Esophagus squamous epithelium (tissue), 5 donors: ENCODE measurements at regions not wholly inside any gene's neighbourhood (a gene's known extent, or its start where the extent isn't known, plus 50 kb on each side); places are given as distances from the start of the nearest gene placed in this dataset.
"Not testable (repeated sequence)": the region's sequence is repeated elsewhere in the genome, so short reads cannot be mapped to it uniquely, and the experiment has no call there.

ENCODE experiments used
- DNase-seq: peaks from one replicate; lab custom pipeline; 2025; lab: John Stamatoyannopoulos, UW
- H3K27ac ChIP-seq, 4 donors: fragments of 200-600 bp; sonication (generic); one replicate each; pipeline ENCODE4 v1.5.1; 2016 to 2019; ENCODE audit warnings: mild to moderate bottlenecking in 1 of 4
- H3K27me3 ChIP-seq, 4 donors: fragments of 200-600 bp; sonication (generic); 1 replicate in 3 of 4; 2 replicates in 1 of 4; pipeline versions ENCODE4 v1.5.1 to v1.6.0; 2017 to 2021; ENCODE audit warnings: antibody characterized with exemption in 1 of 4
- H3K36me3 ChIP-seq, 3 donors: fragments of 200-600 bp; sonication (generic); one replicate each; pipeline ENCODE4 v1.5.1; 2016 to 2019
- H3K4me1 ChIP-seq, 3 donors: fragments of 200-600 bp; sonication (generic); one replicate each; pipeline ENCODE4 v1.5.1; 2017 to 2019
- H3K4me3 ChIP-seq, 4 donors: fragments of 200-600 bp; sonication (generic); 1 replicate in 3 of 4; 2 replicates in 1 of 4; pipeline ENCODE4 v1.5.1; 2016 to 2019; ENCODE audit warnings: mild to moderate bottlenecking in 2 of 4, moderate library complexity in 1 of 4
- H3K9me3 ChIP-seq, 3 donors: fragments of 200-600 bp; sonication (generic); one replicate each; pipeline ENCODE4 v1.5.1; 2016 to 2019
- CTCF ChIP-seq, 6 experiments: fragments of 450-650 bp in 4 of 6; fragments of 200-600 bp in 2 of 6; sonication (generic) in 2 of 6; IDR thresholded peaks; one replicate each; pipeline ENCODE4 v1.5.1; 2016 to 2019; ENCODE audit warnings: antibody characterized with exemption in 6 of 6, mild to moderate bottlenecking in 4 of 6, moderate library complexity in 4 of 6
- POLR2A ChIP-seq, 4 donors: fragments of 450-650 bp; IDR thresholded peaks; one replicate each; pipeline ENCODE4 v1.6.1; 2017; ENCODE audit warnings: antibody characterized with exemption in 4 of 4, mild to moderate bottlenecking in 4 of 4, moderate library complexity in 3 of 4
- WGBS, 2 donors: methylation state at CpG; one replicate each; pipeline ENCODE4 v1.1.5; 2018; 5-methylcytosine and 5-hydroxymethylcytosine counted together
- intact Hi-C: fragments of 100-400 bp; cut with DNase I; formaldehyde crosslinking; loops from one replicate; pipeline ENCODE4 v1.15.0; 2022
- donor health status: DM: yes; HTN: yes; CAD: no.

DNA sequence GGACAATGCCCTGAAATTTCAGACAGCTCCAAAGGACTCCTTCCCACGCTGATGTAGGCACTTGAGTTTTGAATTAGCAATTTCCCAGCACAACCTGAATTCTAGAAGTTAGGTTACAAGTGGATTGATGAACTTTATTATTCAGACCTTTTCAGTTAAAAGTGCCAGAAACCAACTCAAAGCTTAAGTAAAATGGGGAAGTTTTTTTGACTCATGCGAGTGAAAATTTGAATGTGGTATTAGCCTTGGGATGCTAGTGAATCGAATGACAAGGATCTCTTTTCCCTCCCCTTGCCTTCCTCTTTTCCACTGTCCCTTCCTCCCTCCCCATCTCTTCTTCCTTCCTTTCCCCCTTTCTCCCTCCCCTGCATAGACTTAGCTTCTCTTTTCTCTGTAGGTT, 295.1 kb upstream of the PROK2 start:
- Histone ChIP-seq H3K4me3 (no peak overlapping the region), H3K36me3 (no peaks in the 10 kb centered on the region), H3K27ac (no peak overlapping the region), H3K27me3 (no peaks in the 10 kb centered on the region), H3K4me1 (peaks cover 0 to 20% (median 3%) of the 10 kb centered on the region in 3 donors), H3K9me3 (peaks cover 0 to 17% (median 4%) of the 10 kb centered on the region in 3 donors)
- TF ChIP-seq CTCF (IDR thresholded peaks at IDR 0.05) (no peak), POLR2A (IDR thresholded peaks at IDR 0.05) (no peak)
- DNase-seq, result no peak
- WGBS, 2 donors, result 76% methylated on average over 3 of the region's 3 CpGs
- intact Hi-C loops, result no loop called here

DNA sequence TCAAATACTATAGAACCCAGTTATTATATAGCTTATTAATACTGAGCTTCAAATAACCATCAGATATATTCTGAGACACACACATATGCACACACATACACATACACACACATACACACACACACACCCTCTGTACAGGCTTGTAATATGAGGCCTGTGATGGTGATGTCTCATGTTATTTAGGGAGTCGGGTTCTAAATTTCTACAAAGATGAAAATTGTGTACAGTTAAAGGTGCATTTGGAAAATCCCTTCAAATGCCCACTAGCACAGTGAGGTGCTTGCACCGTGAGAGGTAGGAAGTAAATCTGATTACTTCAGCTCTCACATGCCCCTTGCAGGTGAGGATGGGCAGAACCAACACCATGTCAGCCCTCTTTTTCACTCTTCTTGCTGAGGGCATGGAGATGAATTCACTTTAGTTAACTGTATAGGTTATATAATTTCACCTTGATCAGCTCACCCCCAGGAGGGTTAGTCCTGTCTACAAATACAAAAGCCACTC, 294.5 kb upstream of the PROK2 start:
- peaks cover 0 to 21% (median 4%) of the 10 kb centered on the region in 3 donors for H3K9me3 ChIP-seq
- no peak overlapping the region for H3K4me3 ChIP-seq
- whole genome bisulfite sequencing, 2 donors, result 74 to 75% methylated on average over 2 of the region's 2 CpGs
- H3K27me3 ChIP-seq, result no peaks in the 10 kb centered on the region
- no peak for TF ChIP-seq CTCF (IDR thresholded peaks at IDR 0.05)
- TF ChIP-seq POLR2A (IDR thresholded peaks at IDR 0.05), result no peak
- DNase-seq, result no peak
- intact Hi-C loops, result no loop called here
- no peaks in the 10 kb centered on the region for H3K36me3 ChIP-seq
- peaks cover 0 to 20% (median 3%) of the 10 kb centered on the region in 3 donors for H3K4me1 ChIP-seq
- no peak overlapping the region for H3K27ac ChIP-seq

GRCh38 chr3:72078676-72079368, 293.9 kb upstream of the PROK2 start:
- TF ChIP-seq POLR2A (IDR thresholded peaks at IDR 0.05), result no peak
- no peak for TF ChIP-seq CTCF (IDR thresholded peaks at IDR 0.05)
- 47 to 64% methylated on average over 2 of the region's 2 CpGs for WGBS, 2 donors
- intact Hi-C loops, result no loop called here
- Histone ChIP-seq H3K36me3 (no peaks in the 10 kb centered on the region), H3K27ac (peak overlapping the region in 1 of 4 donors; percentile 34), H3K4me3 (no peak overlapping the region), H3K4me1 (peaks cover 0 to 20% (median 3%) of the 10 kb centered on the region in 3 donors), H3K27me3 (no peaks in the 10 kb centered on the region), H3K9me3 (peaks cover 0 to 21% (median 4%) of the 10 kb centered on the region in 3 donors)
- no peak for DNase-seq

DNA sequence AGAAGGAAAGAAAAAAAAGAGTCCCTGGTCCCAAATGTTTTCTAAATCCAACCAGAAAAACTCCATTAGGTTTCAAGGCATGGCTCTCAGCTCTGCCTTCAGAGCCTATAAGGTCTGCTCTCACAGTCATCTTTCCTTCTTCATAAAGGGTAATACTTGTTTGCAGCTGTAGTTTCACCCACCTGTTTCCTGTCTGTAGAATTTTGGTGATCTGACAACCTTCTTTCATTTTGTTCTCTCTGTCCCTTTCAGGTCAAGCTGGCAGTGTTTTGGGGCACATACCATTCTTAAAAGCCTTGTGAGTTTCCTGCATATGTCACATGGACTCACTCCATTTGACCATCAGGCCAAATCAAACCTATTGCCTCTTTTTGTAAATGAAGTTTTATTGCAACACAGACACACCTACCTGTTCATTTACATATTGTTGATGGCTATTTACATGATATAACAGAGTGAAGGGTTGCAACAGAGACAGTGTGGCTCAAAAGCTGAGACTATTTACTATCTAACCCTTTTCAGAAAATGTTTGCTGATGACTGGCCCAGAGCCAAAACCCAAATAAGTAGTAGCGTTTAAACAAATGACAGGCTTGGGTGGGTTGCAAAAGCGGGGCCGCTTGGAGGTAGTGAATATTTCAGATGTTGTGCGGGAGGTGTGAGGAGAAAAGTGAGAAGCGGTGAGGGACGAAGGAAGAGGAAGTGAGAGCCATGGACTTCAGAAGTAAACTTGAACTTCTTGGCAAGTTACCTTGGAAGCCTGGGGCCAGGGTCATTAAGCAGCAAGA, 292.7 kb upstream of the PROK2 start:
- whole genome bisulfite sequencing, 2 donors, result 61 to 62% methylated on average over 6 of the region's 6 CpGs
- H3K4me3 ChIP-seq, result no peak overlapping the region
- peaks cover 0 to 21% (median 4%) of the 10 kb centered on the region in 3 donors for H3K9me3 ChIP-seq
- no peak for DNase-seq
- H3K27ac ChIP-seq, result no peak overlapping the region
- H3K36me3 ChIP-seq, result no peaks in the 10 kb centered on the region
- peaks cover 0 to 20% (median 3%) of the 10 kb centered on the region in 3 donors for H3K4me1 ChIP-seq
- TF ChIP-seq POLR2A (IDR thresholded peaks at IDR 0.05), result no peak
- TF ChIP-seq CTCF (IDR thresholded peaks at IDR 0.05), result no peak
- intact Hi-C loops, result no loop called here
- H3K27me3 ChIP-seq, result no peaks in the 10 kb centered on the region

GRCh38 chr3:72075848-72076247, 290.9 kb upstream of the PROK2 start:
- H3K27ac ChIP-seq, H3K27me3 ChIP-seq, H3K36me3 ChIP-seq, H3K4me3 ChIP-seq, intact Hi-C loops, DNase-seq: not testable (repeated sequence)
- 81 to 86% methylated on average over 7 of the region's 7 CpGs for WGBS, 2 donors
- Histone ChIP-seq H3K9me3 (peaks cover 0 to 21% (median 4%) of the 10 kb centered on the region in 3 donors), H3K4me1 (peaks cover 0 to 11% (median 0%) of the 10 kb centered on the region in 3 donors)
